ENCODE measurements at regions not wholly inside any gene's neighbourhood (a gene's known extent, or its start where the extent isn't known, plus 50 kb on each side); places are given as distances from the start of the nearest gene placed in this dataset.
A peak's percentile ranks its signal among the peaks of the same experiment; 100 is the strongest.

DNA sequence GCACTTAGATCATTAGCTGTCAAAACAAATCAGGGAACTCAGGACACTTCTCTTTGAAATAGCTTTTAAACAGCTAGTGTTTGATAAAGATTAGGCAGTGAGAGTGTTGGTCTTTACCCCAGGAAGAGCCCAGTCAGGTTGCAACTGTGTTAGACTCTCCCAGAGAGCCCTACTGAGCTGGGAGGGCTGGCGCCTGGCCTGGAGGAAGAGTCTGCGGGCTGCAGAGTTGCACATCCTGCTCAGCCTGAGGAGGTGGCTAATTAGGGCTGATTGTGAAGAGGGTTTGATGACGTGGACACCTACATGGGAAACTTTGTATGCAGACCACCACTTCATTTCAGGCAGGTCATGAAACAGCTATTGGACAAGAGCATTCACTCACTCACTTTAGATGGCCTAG lies 112.0 kb downstream of the TMEM174 start:
- DNase-seq, result no peak
- Mint-ChIP-seq H3K9me3 (peaks cover 3 to 5% of the 10 kb centered on the region in 2 experiments; a peak in 1 of 5 replicates), H3K27ac (peak overlapping the region in 1 of 3 experiments; percentile 49; a peak in 1 of 7 replicates), H3K4me3 (no peak overlapping the region), H3K4me1 (peaks cover 33 to 35% of the 10 kb centered on the region in 2 experiments), H3K27me3 (ENCODE audit: low read depth) (peaks cover 27% of the 10 kb centered on the region), H3K36me3 (ENCODE audit: insufficient read depth in 1 of 3, low read depth in 3 of 3) (peaks cover 0 to 1% (median 0%) of the 10 kb centered on the region in 3 experiments; a peak in 1 of 7 replicates)
- H2AK5ac ChIP-seq (ENCODE audit: insufficient read length, low read length), result no peak overlapping the region
- no peak overlapping the region for H4K5ac ChIP-seq (ENCODE audit: insufficient read length, low read depth, low read length)
- no peak overlapping the region for H3K23ac ChIP-seq (ENCODE audit: insufficient read length, low read depth, low read length)
- no peak overlapping the region for H2BK12ac ChIP-seq (ENCODE audit: insufficient read length, low read depth, low read length)
- no peak overlapping the region for H2BK5ac ChIP-seq (ENCODE audit: insufficient read length, low read length)
- H3K4ac ChIP-seq (ENCODE audit: low read depth, low read length), result no peak overlapping the region
- no peak overlapping the region for H4K8ac ChIP-seq (replicated peaks; ENCODE audit: insufficient read length, low read depth, low read length)
- no peaks in the 10 kb centered on the region for H4K20me1 ChIP-seq (ENCODE audit: control insufficient read depth, insufficient read depth, insufficient read length)
- H3T11ph ChIP-seq (ENCODE audit: low read length), result no peak overlapping the region
- H3K56ac ChIP-seq (ENCODE audit: insufficient read length, low read depth, low read length), result no peak overlapping the region
- no peaks in the 10 kb centered on the region for H3K23me2 ChIP-seq (ENCODE audit: insufficient read length, low read depth, low read length, poor library complexity, severe bottlenecking)
- no peak overlapping the region for H3K9ac ChIP-seq (ENCODE audit: extremely low read depth, insufficient read length, low read length)
- TF ChIP-seq, protein P1, sequence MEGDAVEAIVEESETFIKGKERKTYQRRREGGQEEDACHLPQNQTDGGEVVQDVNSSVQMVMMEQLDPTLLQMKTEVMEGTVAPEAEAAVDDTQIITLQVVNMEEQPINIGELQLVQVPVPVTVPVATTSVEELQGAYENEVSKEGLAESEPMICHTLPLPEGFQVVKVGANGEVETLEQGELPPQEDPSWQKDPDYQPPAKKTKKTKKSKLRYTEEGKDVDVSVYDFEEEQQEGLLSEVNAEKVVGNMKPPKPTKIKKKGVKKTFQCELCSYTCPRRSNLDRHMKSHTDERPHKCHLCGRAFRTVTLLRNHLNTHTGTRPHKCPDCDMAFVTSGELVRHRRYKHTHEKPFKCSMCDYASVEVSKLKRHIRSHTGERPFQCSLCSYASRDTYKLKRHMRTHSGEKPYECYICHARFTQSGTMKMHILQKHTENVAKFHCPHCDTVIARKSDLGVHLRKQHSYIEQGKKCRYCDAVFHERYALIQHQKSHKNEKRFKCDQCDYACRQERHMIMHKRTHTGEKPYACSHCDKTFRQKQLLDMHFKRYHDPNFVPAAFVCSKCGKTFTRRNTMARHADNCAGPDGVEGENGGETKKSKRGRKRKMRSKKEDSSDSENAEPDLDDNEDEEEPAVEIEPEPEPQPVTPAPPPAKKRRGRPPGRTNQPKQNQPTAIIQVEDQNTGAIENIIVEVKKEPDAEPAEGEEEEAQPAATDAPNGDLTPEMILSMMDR (conservative IDR thresholded peaks at IDR 0.05), result no peak
- no peaks in the 10 kb centered on the region for H3K9me3 ChIP-seq (ENCODE audit: control insufficient read depth, low read depth, low read length)
- no peak overlapping the region for H3K14ac ChIP-seq (ENCODE audit: insufficient read depth, low read length)
- no peak overlapping the region for H4K91ac ChIP-seq (ENCODE audit: insufficient read length, low read depth, low read length)
- no CpG with 5 or more reads among the region's 3 CpGs for WGBS (ENCODE audit: extremely low coverage, insufficient read length, low lambda C conversion rate)
- no peaks in the 10 kb centered on the region; the same call in 1 of the 2 replicates for H3K27me3 ChIP-seq (ENCODE audit: insufficient read depth, low read length)
- peaks cover 12% of the 10 kb centered on the region; the same call in 1 of the 2 replicates for H3K4me1 ChIP-seq (ENCODE audit: insufficient read depth, low read length)
- H2AFZ ChIP-seq (ENCODE audit: low read length), result no peak overlapping the region
- H3K18ac ChIP-seq (ENCODE audit: insufficient read length, low read depth, low read length), result no peak overlapping the region
- H2BK120ac ChIP-seq (ENCODE audit: low read depth, low read length, poor library complexity, severe bottlenecking), result no peak overlapping the region
- no peak overlapping the region for H2BK15ac ChIP-seq (ENCODE audit: low read depth, low read length)
- no peak overlapping the region for H3K4me2 ChIP-seq (ENCODE audit: insufficient read depth, insufficient read length, low read length)
- H3K79me1 ChIP-seq (ENCODE audit: insufficient read depth, low read depth, low read length, poor library complexity, severe bottlenecking), result no peaks in the 10 kb centered on the region
- no peak overlapping the region for H3K27ac ChIP-seq (ENCODE audit: insufficient read length, low read depth, low read length)
- H2BK20ac ChIP-seq (ENCODE audit: low read depth, low read length, poor library complexity, severe bottlenecking), result no peak overlapping the region
- no peaks in the 10 kb centered on the region for H3K79me2 ChIP-seq (ENCODE audit: insufficient read depth, low read length)

Measured in H9 (cell line).